Esophagus (tissue), 2 donors: ENCODE measurements at regions not wholly inside any gene's neighbourhood (a gene's known extent, or its start where the extent isn't known, plus 50 kb on each side); places are given as distances from the start of the nearest gene placed in this dataset.

Source experiments
- H3K27ac ChIP-seq, 2 donors: one replicate each; pipeline ENCODE4 v1.5.1; 2013; ENCODE audit warnings: low read depth in 2 of 2, mild to moderate bottlenecking in 2 of 2, inconsistent platforms in 1 of 2, low read length in 1 of 2, moderate library complexity in 1 of 2
- H3K27me3 ChIP-seq, 2 donors: one replicate each; pipeline ENCODE4 v1.6.1; 2013; ENCODE audit warnings: low read length in 2 of 2, control low read depth in 1 of 2, mild to moderate bottlenecking in 1 of 2; ENCODE audit not compliant: insufficient read depth in 2 of 2, control insufficient read depth in 1 of 2
- H3K36me3 ChIP-seq, 2 donors: one replicate each; pipeline ENCODE4 v1.6.1; 2013; ENCODE audit warnings: low read length in 1 of 2; ENCODE audit not compliant: control insufficient read depth in 2 of 2, insufficient read depth in 2 of 2
- H3K4me1 ChIP-seq, 2 donors: one replicate each; pipeline ENCODE4 v1.6.1; 2013; ENCODE audit warnings: low read length in 1 of 2; ENCODE audit not compliant: control insufficient read depth in 2 of 2, insufficient read depth in 2 of 2
- H3K4me3 ChIP-seq, 2 donors: one replicate each; pipeline ENCODE4 v1.5.1; 2013; ENCODE audit warnings: low read length in 2 of 2, mild to moderate bottlenecking in 2 of 2, low read depth in 1 of 2, moderate library complexity in 1 of 2
- H3K9me3 ChIP-seq, 2 donors: one replicate each; pipeline ENCODE4 v1.6.1; 2013; ENCODE audit warnings: mild to moderate bottlenecking in 2 of 2, low read depth in 1 of 2, low read length in 1 of 2, moderate library complexity in 1 of 2; ENCODE audit not compliant: control insufficient read depth in 2 of 2, insufficient read depth in 1 of 2
- WGBS, 2 donors: extraction: QIAGEN DNeasy Blood & Tissue Kit; methylation state at CpG; one replicate each; pipeline ENCODE4 v1.1.7; 2013; 5-methylcytosine and 5-hydroxymethylcytosine counted together
- donor health status: healthy with polysubstance abuse.
- donor health status: Bipolar disorder and iron deficiency.

DNA sequence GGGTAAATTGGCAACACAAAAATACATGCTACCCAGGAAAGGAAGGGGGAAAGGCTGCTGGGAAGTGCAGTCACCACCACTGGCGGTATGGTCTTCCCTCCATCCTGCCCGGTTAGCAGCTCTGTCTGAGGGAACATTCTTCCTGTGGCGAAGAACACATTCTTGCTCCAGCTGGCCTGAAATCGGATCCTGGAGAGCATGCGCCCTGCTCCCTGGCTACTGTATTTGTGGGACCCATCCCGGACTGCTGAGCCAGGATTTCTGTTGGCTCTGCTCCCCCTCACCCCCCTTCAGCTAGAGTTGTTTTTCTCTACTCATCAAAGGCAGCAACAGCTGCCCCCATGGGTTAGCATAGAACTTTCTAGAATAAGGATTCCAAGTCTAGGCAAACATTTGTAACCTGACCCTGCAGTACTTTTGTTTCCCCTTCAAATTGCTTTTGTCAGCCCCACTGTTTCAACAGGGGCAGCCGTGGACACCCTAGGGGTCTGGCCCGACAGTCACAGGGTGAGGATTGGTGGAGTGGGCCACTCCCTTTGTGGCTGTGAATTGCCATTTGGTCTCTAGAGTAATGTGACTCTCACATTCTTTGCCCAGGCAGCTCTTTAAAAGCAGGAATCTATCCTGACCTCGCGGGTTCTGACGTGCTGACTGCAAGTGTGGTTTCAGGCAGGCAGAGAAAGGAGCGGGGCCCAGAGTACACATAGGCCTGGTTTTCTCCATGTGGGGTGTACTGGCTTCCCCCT lies 157.7 kb downstream of the TOMM20 start:
- Histone ChIP-seq H3K36me3 (no peaks in the 10 kb centered on the region), H3K27me3 (no peaks in the 10 kb centered on the region), H3K9me3 (no peaks in the 10 kb centered on the region), H3K4me3 (no peak overlapping the region), H3K4me1 (peaks cover 2 to 4% of the 10 kb centered on the region in 2 donors), H3K27ac (peak overlapping the region; percentile 84 to 88)
- WGBS, 2 donors = 22 to 33% methylated on average over 12 of the region's 12 CpGs

DNA sequence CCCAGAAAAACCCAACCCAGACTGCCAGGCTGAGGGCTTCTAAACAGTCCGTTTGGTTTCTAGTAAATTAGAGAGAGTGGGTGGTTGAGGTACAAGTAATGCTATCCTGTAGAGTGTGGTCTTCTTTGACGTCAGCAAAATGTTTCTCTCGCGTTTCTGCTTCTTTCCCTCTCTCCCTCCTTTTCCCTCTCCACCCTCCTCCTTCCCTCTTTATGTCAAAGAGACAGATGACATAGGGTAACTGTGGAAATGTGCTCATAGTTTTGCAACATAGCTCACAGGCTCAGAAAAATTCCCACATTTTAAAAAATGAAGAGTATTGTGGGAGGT lies 158.3 kb downstream of the TOMM20 start:
- 11 to 18% methylated on average over 4 of the region's 4 CpGs for WGBS, 2 donors
- Histone ChIP-seq H3K36me3 (no peaks in the 10 kb centered on the region), H3K27me3 (no peaks in the 10 kb centered on the region), H3K9me3 (no peaks in the 10 kb centered on the region), H3K4me1 (peaks cover 2 to 4% of the 10 kb centered on the region in 2 donors), H3K27ac (peak overlapping the region; percentile 84 to 88), H3K4me3 (no peak overlapping the region)

DNA sequence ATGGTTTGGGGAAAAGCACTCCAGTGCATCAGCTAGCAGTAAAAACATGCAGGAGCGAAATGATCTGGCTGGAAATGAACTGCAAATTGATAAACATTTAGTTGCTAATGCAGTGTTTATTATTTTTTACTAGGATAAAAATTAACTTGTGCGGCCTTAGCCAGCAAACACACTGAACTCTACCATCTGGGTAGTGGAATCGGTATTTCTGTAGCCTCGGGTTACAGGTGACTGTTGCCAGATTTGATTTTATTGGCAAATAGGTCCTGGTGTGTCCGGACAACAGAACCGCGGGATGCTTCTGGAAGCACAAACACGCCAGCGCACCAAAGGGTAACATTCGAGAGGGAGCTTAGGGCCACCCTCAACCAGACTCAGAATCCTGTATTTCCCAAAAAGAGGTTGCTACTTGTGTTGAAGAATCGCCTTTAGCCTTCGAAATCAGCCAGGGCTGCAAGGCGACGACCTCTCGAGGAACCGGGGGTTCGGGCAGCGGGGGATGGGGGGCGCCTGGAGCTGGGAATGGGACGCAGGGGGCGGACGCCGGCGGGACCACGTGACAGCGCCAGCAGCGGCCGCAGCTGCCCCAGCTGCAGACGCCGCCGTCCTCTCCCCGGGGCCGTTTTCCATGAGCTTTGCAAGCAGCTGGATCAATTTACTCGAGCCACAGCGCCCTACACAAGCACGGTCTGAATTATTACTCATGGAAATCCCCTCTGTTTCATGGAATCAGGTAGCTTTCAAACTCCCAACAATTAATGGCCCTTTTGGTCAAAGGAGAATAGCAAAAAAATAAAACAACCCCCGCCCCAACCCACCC lies 158.8 kb downstream of the TOMM20 start:
- Histone ChIP-seq H3K36me3 (no peaks in the 10 kb centered on the region), H3K27ac (peak overlapping the region; percentile 84 to 88), H3K4me3 (peak overlapping the region in 1 of 2 donors; percentile 12), H3K4me1 (peaks cover 2 to 4% of the 10 kb centered on the region in 2 donors), H3K9me3 (no peaks in the 10 kb centered on the region), H3K27me3 (no peaks in the 10 kb centered on the region)
- WGBS, 2 donors = 9 to 13% methylated on average over 37 of the region's 37 CpGs

DNA sequence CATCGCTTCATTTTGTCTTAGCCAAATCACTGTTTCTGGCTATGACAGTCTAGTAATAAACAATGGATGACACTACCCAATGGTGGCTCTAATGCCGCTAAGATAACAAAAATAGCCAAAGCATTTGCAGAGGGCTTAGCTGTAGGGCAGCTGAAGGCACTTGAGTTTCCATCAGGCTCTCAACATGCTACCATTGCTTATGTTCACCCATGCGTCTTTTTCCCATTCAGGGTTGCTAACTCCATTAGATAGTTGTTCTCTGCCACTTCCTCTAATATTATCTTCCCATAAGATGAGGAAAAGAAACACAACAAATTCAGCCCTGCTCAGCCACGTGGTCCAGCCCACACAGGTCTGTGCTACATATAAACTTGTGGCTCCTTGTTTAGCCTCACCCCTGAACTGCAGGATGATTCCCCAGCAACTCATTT lies 159.6 kb downstream of the TOMM20 start:
- H3K4me1 ChIP-seq = peaks cover 0 to 4% of the 10 kb centered on the region in 2 donors
- 66 to 68% methylated on average over 4 of the region's 4 CpGs for WGBS, 2 donors

GRCh38 chr1:234968451-234968850 lies 160.2 kb downstream of the TOMM20 start:
- H3K9me3 ChIP-seq = no peaks in the 10 kb centered on the region
- 88 to 91% methylated on average over 4 of the region's 4 CpGs for WGBS, 2 donors

More for the DNA sequence above, 159.6 kb downstream of the TOMM20 start:
- Histone ChIP-seq H3K27ac (peak overlapping the region; percentile 22 to 26), H3K9me3 (no peaks in the 10 kb centered on the region), H3K36me3 (no peaks in the 10 kb centered on the region), H3K4me3 (no peak overlapping the region), H3K27me3 (no peaks in the 10 kb centered on the region)

DNA sequence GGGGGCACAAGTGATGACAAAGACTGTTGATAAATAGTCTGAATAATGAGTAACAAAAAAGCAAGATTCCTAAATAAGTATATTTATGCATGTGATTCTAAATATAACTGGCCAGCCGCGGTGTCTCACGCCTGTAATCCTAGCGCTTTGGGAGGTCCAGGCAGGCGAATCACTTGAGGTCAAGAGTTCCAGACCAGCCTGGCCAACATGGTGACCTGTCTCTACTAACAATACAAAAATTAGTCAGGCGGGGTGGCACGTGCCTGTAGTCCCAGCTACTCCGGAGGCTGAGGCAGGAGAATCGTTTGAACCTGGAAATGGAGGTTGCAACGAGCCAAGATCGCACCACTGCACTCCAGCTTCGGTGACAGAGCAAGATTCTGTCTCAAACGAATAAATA lies 161.5 kb downstream of the TOMM20 start:
- WGBS, 2 donors = 94 to 95% methylated on average over 13 of the region's 13 CpGs
- Histone ChIP-seq H3K36me3 (no peaks in the 10 kb centered on the region), H3K9me3 (no peaks in the 10 kb centered on the region), H3K27me3 (no peaks in the 10 kb centered on the region), H3K4me1 (peaks cover 0 to 4% of the 10 kb centered on the region in 2 donors), H3K4me3 (no peak overlapping the region), H3K27ac (no peak overlapping the region)

More at GRCh38 chr1:234968451-234968850, 160.2 kb downstream of the TOMM20 start:
- no peaks in the 10 kb centered on the region for H3K27me3 ChIP-seq
- H3K27ac ChIP-seq = no peak overlapping the region
- no peaks in the 10 kb centered on the region for H3K4me1 ChIP-seq
- H3K4me3 ChIP-seq = no peak overlapping the region
- H3K36me3 ChIP-seq = no peaks in the 10 kb centered on the region

GRCh38 chr1:234965111-234965510 lies 163.5 kb downstream of the TOMM20 start:
- Histone ChIP-seq H3K27ac (peak overlapping the region; percentile 60 to 70), H3K4me3 (no peak overlapping the region), H3K9me3 (no peaks in the 10 kb centered on the region), H3K36me3 (no peaks in the 10 kb centered on the region), H3K4me1 (peaks cover 0 to 15% of the 10 kb centered on the region in 2 donors), H3K27me3 (no peaks in the 10 kb centered on the region)

GRCh38 chr1:234963904-234964702 lies 164.5 kb downstream of the TOMM20 start:
- Histone ChIP-seq H3K27me3 (no peaks in the 10 kb centered on the region), H3K36me3 (no peaks in the 10 kb centered on the region), H3K4me3 (no peak overlapping the region), H3K9me3 (no peaks in the 10 kb centered on the region), H3K4me1 (peaks cover 0 to 15% of the 10 kb centered on the region in 2 donors), H3K27ac (peak overlapping the region; percentile 38 to 67)
- WGBS, 2 donors = 58 to 70% methylated on average over 15 of the region's 15 CpGs

DNA sequence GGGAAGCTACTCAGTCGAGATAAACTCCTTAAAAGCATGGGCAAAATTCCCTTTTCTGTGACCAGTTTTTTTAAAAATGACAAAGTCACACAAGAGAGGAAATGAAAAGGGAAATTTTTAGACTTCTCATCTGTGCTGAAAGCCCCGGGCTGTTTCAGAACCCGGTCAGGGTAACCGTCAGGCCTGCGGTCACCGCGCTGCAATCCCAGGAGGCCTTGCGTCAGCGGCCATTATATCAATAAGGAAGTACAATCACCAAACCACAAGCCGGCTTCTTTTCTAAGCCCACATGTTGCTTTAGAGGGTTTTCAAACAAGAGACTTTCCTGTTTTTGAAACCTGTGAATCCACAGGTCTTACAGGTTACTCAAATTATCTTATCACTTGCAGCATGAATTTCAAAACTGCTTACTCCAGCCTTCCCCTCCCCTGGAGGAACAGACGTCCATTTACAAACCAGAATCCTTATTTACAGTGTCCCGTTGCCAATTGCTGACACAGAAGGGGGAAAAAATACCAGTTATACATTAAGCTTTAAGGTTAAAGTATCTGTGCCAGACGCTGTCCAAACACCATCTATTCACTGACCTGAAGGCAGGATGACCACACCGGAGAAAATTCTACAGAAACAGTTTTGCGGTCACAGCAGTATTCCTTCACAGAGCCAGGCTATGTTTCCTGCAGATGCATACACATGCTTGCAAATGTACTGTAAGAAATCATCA lies 165.3 kb downstream of the TOMM20 start:
- WGBS, 2 donors = 40 to 57% methylated on average over 15 of the region's 15 CpGs
- H3K9me3 ChIP-seq = no peaks in the 10 kb centered on the region
- H3K4me1 ChIP-seq = peaks cover 0 to 15% of the 10 kb centered on the region in 2 donors
- no peaks in the 10 kb centered on the region for H3K27me3 ChIP-seq
- no peak overlapping the region for H3K4me3 ChIP-seq
- H3K36me3 ChIP-seq = no peaks in the 10 kb centered on the region
- H3K27ac ChIP-seq = peak overlapping the region; percentile 27 to 38
